ENCODE measurements at regions not wholly inside any gene's neighbourhood (a gene's known extent, or its start where the extent isn't known, plus 50 kb on each side); places are given as distances from the start of the nearest gene placed in this dataset.

- H3K9me3 ChIP-seq (ENCODE audit: control extremely low read depth in 1 of 5, control insufficient read depth in 4 of 5, insufficient read depth in 2 of 5, low read depth in 1 of 5, low read length in 4 of 5): no peaks in the 10 kb centered on the region
- no peaks in the 10 kb centered on the region for H3K27me3 ChIP-seq (replicated peaks in 2 of 5; ENCODE audit: control insufficient read depth in 4 of 5, insufficient read depth in 5 of 5, low read length in 4 of 5)
- POLR2A ChIA-PET: no interaction called here
- H3K36me3 ChIP-seq (ENCODE audit: control insufficient read depth in 4 of 4, insufficient read depth in 4 of 4, low read length in 3 of 4): no peaks in the 10 kb centered on the region
- peaks cover 0 to 11% (median 9%) of the 10 kb centered on the region in 4 experiments for H3K4me1 ChIP-seq (ENCODE audit: control extremely low read depth in 1 of 4, control insufficient read depth in 4 of 4, insufficient read depth in 4 of 4, low read length in 3 of 4)
- CTCF ChIA-PET: no interaction called here
- WGBS (ENCODE audit: insufficient coverage): 100% methylated on average over 8 of the region's 9 CpGs
- DNase-seq: no peak
- no peak overlapping the region for H3K4me3 ChIP-seq (ENCODE audit: control insufficient read depth in 1 of 7, extremely low read depth in 1 of 7, insufficient read depth in 4 of 7, low read depth in 2 of 7, low read length in 6 of 7)
- no peak overlapping the region for H3K27ac ChIP-seq (ENCODE audit: insufficient read depth in 1 of 2, low read depth in 1 of 2, low read length in 2 of 2, poor library complexity in 1 of 2, severe bottlenecking in 2 of 2)
Observed at GRCh38 chr12:94795520-94795919, 145.2 kb upstream of the TMCC3 start.

GRCh38 chr12:94795044-94795443 lies 144.7 kb upstream of the TMCC3 start:
- CTCF ChIA-PET: no interaction called here
- Histone ChIP-seq H3K4me1 (ENCODE audit: control extremely low read depth in 1 of 4, control insufficient read depth in 4 of 4, insufficient read depth in 4 of 4, low read length in 3 of 4) (peaks cover 0 to 16% (median 11%) of the 10 kb centered on the region in 4 experiments), H3K4me3 (ENCODE audit: control insufficient read depth in 1 of 7, extremely low read depth in 1 of 7, insufficient read depth in 4 of 7, low read depth in 2 of 7, low read length in 6 of 7) (no peak overlapping the region), H3K9me3 (ENCODE audit: control extremely low read depth in 1 of 5, control insufficient read depth in 4 of 5, insufficient read depth in 2 of 5, low read depth in 1 of 5, low read length in 4 of 5) (no peaks in the 10 kb centered on the region), H3K27ac (ENCODE audit: insufficient read depth in 1 of 2, low read depth in 1 of 2, low read length in 2 of 2, poor library complexity in 1 of 2, severe bottlenecking in 2 of 2) (no peak overlapping the region), H3K36me3 (ENCODE audit: control insufficient read depth in 4 of 4, insufficient read depth in 4 of 4, low read length in 3 of 4) (no peaks in the 10 kb centered on the region), H3K27me3 (replicated peaks in 2 of 5; ENCODE audit: control insufficient read depth in 4 of 5, insufficient read depth in 5 of 5, low read length in 4 of 5) (no peaks in the 10 kb centered on the region)
- WGBS (ENCODE audit: insufficient coverage): 100% methylated on average over 3 of the region's 4 CpGs
- DNase-seq: no peak
- POLR2A ChIA-PET: no interaction called here

- Histone ChIP-seq H3K27ac (ENCODE audit: insufficient read depth in 1 of 2, low read depth in 1 of 2, low read length in 2 of 2, poor library complexity in 1 of 2, severe bottlenecking in 2 of 2) (no peak overlapping the region), H3K9me3 (ENCODE audit: control extremely low read depth in 1 of 5, control insufficient read depth in 4 of 5, insufficient read depth in 2 of 5, low read depth in 1 of 5, low read length in 4 of 5) (no peaks in the 10 kb centered on the region), H3K27me3 (replicated peaks in 2 of 5; ENCODE audit: control insufficient read depth in 4 of 5, insufficient read depth in 5 of 5, low read length in 4 of 5) (no peaks in the 10 kb centered on the region), H3K36me3 (ENCODE audit: control insufficient read depth in 4 of 4, insufficient read depth in 4 of 4, low read length in 3 of 4) (no peaks in the 10 kb centered on the region), H3K4me1 (ENCODE audit: control extremely low read depth in 1 of 4, control insufficient read depth in 4 of 4, insufficient read depth in 4 of 4, low read length in 3 of 4) (peaks cover 2 to 23% (median 12%) of the 10 kb centered on the region in 4 experiments), H3K4me3 (ENCODE audit: control insufficient read depth in 1 of 7, extremely low read depth in 1 of 7, insufficient read depth in 4 of 7, low read depth in 2 of 7, low read length in 6 of 7) (no peak overlapping the region)
- POLR2A ChIA-PET: interaction anchor here (0.5 to 0.9 kb wide), 2 partner anchors 24 to 436 kb away, joined by 3 read pairs; no protein-coding TSS in a partner anchor
- CTCF ChIA-PET: no interaction called here
- no peak for DNase-seq
- 89% methylated on average over 9 of the region's 10 CpGs for WGBS (ENCODE audit: insufficient coverage)
Observed at GRCh38 chr12:94793191-94793595, 142.8 kb upstream of the TMCC3 start.

GRCh38 chr12:94792693-94793092 lies 142.3 kb upstream of the TMCC3 start:
- DNase-seq: peak; percentile 37 to 86 (median 84)
- H3K9me3 ChIP-seq (ENCODE audit: control extremely low read depth in 1 of 5, control insufficient read depth in 4 of 5, insufficient read depth in 2 of 5, low read depth in 1 of 5, low read length in 4 of 5): no peaks in the 10 kb centered on the region
- 4% methylated on average over 5 of the region's 6 CpGs for WGBS (ENCODE audit: insufficient coverage)
- H3K27ac ChIP-seq (ENCODE audit: insufficient read depth in 1 of 2, low read depth in 1 of 2, low read length in 2 of 2, poor library complexity in 1 of 2, severe bottlenecking in 2 of 2): no peak overlapping the region
- H3K4me3 ChIP-seq (ENCODE audit: control insufficient read depth in 1 of 7, extremely low read depth in 1 of 7, insufficient read depth in 4 of 7, low read depth in 2 of 7, low read length in 6 of 7): peak overlapping the region in 1 of 7 experiments; percentile 17
- no peaks in the 10 kb centered on the region for H3K36me3 ChIP-seq (ENCODE audit: control insufficient read depth in 4 of 4, insufficient read depth in 4 of 4, low read length in 3 of 4)
- peaks cover 2 to 23% (median 12%) of the 10 kb centered on the region in 4 experiments for H3K4me1 ChIP-seq (ENCODE audit: control extremely low read depth in 1 of 4, control insufficient read depth in 4 of 4, insufficient read depth in 4 of 4, low read length in 3 of 4)
- CTCF ChIA-PET: interaction anchor here (0.5 kb wide), 1 partner anchor 721 kb away, joined by 3 read pairs; no protein-coding TSS in a partner anchor
- H3K27me3 ChIP-seq (replicated peaks in 2 of 5; ENCODE audit: control insufficient read depth in 4 of 5, insufficient read depth in 5 of 5, low read length in 4 of 5): no peaks in the 10 kb centered on the region
- POLR2A ChIA-PET: interaction anchor here (0.5 to 0.9 kb wide), 3 partner anchors 24 to 437 kb away, joined by 3 read pairs; no protein-coding TSS in a partner anchor

GRCh38 chr12:94791933-94792332 lies 141.6 kb upstream of the TMCC3 start:
- Histone ChIP-seq H3K27ac (ENCODE audit: insufficient read depth in 1 of 2, low read depth in 1 of 2, low read length in 2 of 2, poor library complexity in 1 of 2, severe bottlenecking in 2 of 2) (no peak overlapping the region), H3K36me3 (ENCODE audit: control insufficient read depth in 4 of 4, insufficient read depth in 4 of 4, low read length in 3 of 4) (no peaks in the 10 kb centered on the region), H3K4me1 (ENCODE audit: control extremely low read depth in 1 of 4, control insufficient read depth in 4 of 4, insufficient read depth in 4 of 4, low read length in 3 of 4) (peaks cover 2 to 23% (median 12%) of the 10 kb centered on the region in 4 experiments), H3K4me3 (ENCODE audit: control insufficient read depth in 1 of 7, extremely low read depth in 1 of 7, insufficient read depth in 4 of 7, low read depth in 2 of 7, low read length in 6 of 7) (no peak overlapping the region), H3K27me3 (replicated peaks in 2 of 5; ENCODE audit: control insufficient read depth in 4 of 5, insufficient read depth in 5 of 5, low read length in 4 of 5) (no peaks in the 10 kb centered on the region), H3K9me3 (ENCODE audit: control extremely low read depth in 1 of 5, control insufficient read depth in 4 of 5, insufficient read depth in 2 of 5, low read depth in 1 of 5, low read length in 4 of 5) (no peaks in the 10 kb centered on the region)
- no peak for DNase-seq
- WGBS (ENCODE audit: insufficient coverage): 96% methylated on average over 8 of the region's 16 CpGs
- ChIA-PET POLR2A (no interaction called here), CTCF (no interaction called here)

- Histone ChIP-seq H3K4me1 (ENCODE audit: control extremely low read depth in 1 of 4, control insufficient read depth in 4 of 4, insufficient read depth in 4 of 4, low read length in 3 of 4) (peaks cover 2 to 23% (median 12%) of the 10 kb centered on the region in 4 experiments), H3K9me3 (ENCODE audit: control extremely low read depth in 1 of 5, control insufficient read depth in 4 of 5, insufficient read depth in 2 of 5, low read depth in 1 of 5, low read length in 4 of 5) (no peaks in the 10 kb centered on the region), H3K27ac (ENCODE audit: insufficient read depth in 1 of 2, low read depth in 1 of 2, low read length in 2 of 2, poor library complexity in 1 of 2, severe bottlenecking in 2 of 2) (no peak overlapping the region), H3K36me3 (ENCODE audit: control insufficient read depth in 4 of 4, insufficient read depth in 4 of 4, low read length in 3 of 4) (no peaks in the 10 kb centered on the region), H3K27me3 (replicated peaks in 2 of 5; ENCODE audit: control insufficient read depth in 4 of 5, insufficient read depth in 5 of 5, low read length in 4 of 5) (no peaks in the 10 kb centered on the region), H3K4me3 (ENCODE audit: control insufficient read depth in 1 of 7, extremely low read depth in 1 of 7, insufficient read depth in 4 of 7, low read depth in 2 of 7, low read length in 6 of 7) (no peak overlapping the region)
- CTCF ChIA-PET: no interaction called here
- no peak for DNase-seq
- 73% methylated on average over 2 of the region's 3 CpGs for WGBS (ENCODE audit: insufficient coverage)
- POLR2A ChIA-PET: no interaction called here
Observed at GRCh38 chr12:94790825-94791224, 140.5 kb upstream of the TMCC3 start.

GRCh38 chr12:94790370-94790769 lies 140.0 kb upstream of the TMCC3 start:
- CTCF ChIA-PET: no interaction called here
- DNase-seq: no peak
- Histone ChIP-seq H3K27ac (ENCODE audit: insufficient read depth in 1 of 2, low read depth in 1 of 2, low read length in 2 of 2, poor library complexity in 1 of 2, severe bottlenecking in 2 of 2) (no peak overlapping the region), H3K4me1 (ENCODE audit: control extremely low read depth in 1 of 4, control insufficient read depth in 4 of 4, insufficient read depth in 4 of 4, low read length in 3 of 4) (peaks cover 2 to 23% (median 12%) of the 10 kb centered on the region in 4 experiments), H3K4me3 (ENCODE audit: control insufficient read depth in 1 of 7, extremely low read depth in 1 of 7, insufficient read depth in 4 of 7, low read depth in 2 of 7, low read length in 6 of 7) (peak overlapping the region in 1 of 7 experiments; percentile 19), H3K9me3 (ENCODE audit: control extremely low read depth in 1 of 5, control insufficient read depth in 4 of 5, insufficient read depth in 2 of 5, low read depth in 1 of 5, low read length in 4 of 5) (no peaks in the 10 kb centered on the region), H3K27me3 (replicated peaks in 2 of 5; ENCODE audit: control insufficient read depth in 4 of 5, insufficient read depth in 5 of 5, low read length in 4 of 5) (no peaks in the 10 kb centered on the region), H3K36me3 (ENCODE audit: control insufficient read depth in 4 of 4, insufficient read depth in 4 of 4, low read length in 3 of 4) (no peaks in the 10 kb centered on the region)
- POLR2A ChIA-PET: no interaction called here
- 95% methylated on average over 2 of the region's 3 CpGs for WGBS (ENCODE audit: insufficient coverage)
